Stimulated activated CD8-positive, alpha-beta memory T cell treated with anti-CD3 and anti-CD28 coated beads, Interleukin-7, amount 100 ng/mL, for 1 hour (primary cell): ENCODE measurements at regions not wholly inside any gene's neighbourhood (a gene's known extent, or its start where the extent isn't known, plus 50 kb on each side); places are given as distances from the start of the nearest gene placed in this dataset.

ENCODE experiments used
- DNase-seq, 2 donors: peaks; one replicate each; pipeline ENCODE4 v3.0.0-alpha.2; 2020; ENCODE audit warnings: low read depth in 2 of 2

DNA sequence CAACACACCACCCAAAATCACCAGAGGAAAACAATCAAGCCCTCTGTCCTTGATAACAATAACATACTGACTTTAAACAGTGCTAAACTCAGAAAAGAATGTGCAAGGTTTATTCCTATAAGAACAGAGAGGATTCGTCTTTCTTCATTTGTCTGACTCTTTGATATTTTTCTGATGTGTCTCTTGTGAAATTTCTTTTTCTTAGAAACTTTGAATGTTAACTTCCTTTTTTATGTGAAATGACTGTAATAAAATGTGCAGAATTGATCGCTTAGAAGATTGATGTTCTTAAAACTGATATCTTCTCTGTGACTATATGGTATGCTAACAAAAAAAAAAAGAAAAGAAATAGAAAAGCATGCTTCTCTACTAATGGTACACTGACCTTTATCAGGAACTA is 947.4 kb upstream of the CITED2 start:
- no peak for DNase-seq

DNA sequence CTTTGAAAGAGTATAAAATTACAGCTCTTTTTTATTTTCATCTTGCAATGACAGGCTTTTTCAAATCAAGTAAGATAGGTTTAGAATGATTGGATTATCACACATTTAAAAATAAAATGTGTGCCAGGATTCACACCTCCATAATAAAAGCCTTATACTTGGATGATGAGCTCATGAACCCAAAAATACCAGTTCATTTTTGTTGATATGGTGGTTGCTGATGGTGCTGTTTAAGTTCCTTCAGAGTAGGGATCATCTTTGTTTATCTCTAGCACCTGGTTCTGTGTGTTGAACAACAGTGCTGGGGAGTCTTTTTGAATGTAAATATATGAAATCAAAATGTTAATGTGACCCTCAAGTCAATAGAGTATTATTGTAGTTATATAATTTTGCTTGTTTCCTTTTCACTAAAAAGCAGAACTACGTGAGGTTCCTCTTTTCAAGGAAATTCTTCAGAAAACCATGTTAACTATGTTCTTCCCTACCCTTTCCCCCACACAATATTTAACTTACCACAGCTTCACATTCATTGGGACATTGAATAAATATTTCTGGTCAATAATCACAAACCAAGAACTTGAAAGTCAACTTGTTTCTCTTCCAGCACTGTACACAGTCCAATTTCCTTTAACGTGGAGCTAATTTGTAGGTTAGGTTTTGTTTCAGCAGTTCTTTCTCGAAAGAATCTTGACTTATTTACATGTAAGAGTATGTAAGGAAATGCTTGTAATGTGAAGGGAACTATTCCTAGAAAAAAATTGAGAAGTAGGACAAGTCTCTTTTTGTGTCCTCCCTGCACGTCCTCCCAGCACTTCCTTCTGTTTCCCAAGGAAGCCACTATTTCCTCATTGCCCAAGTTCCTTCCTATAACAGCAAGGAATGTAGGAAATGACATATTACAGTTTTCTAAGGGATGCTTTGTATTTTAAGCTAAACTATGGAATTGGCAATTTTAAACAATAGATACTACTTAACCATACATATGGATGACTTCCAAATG is 945.9 kb upstream of the CITED2 start:
- no peak for DNase-seq

DNA sequence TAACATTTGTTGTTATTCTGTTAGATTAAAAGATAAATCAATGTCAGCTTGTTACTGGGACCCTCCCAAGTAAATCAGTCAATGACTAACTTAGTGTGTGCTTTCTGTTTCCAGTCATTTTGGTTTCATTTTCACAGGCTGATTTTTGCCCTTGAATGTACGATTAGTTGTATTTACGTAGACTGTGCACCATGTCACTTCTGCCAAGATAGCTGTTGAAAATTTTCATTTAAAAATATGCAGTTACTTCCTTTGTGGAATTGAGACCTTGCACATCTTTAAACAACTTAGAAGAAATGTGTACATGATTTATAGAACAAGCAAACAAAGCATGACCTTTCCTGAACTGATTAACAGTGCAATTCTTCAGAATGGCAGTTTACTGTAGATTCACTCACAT is 944.8 kb upstream of the CITED2 start:
- DNase-seq: no peak

DNA sequence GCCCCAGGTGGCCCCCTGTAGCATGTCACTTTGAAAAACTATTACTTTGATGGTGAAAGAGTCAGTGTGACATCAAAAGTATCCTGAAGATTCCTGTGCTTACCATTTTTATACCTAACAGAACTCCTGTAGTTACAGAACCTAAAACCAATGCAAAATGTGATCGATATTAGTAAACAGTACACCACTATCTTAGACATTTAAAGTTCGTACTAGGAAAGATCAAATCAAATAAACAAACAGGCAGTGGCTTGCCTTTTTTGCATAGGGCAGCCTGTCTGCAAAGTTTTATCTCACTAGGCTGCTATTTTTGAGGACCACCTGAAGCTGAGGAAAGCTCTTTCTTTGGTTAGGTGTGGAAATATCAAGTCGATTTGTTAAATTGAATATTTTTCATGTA is 944.0 kb upstream of the CITED2 start:
- DNase-seq: no peak

DNA sequence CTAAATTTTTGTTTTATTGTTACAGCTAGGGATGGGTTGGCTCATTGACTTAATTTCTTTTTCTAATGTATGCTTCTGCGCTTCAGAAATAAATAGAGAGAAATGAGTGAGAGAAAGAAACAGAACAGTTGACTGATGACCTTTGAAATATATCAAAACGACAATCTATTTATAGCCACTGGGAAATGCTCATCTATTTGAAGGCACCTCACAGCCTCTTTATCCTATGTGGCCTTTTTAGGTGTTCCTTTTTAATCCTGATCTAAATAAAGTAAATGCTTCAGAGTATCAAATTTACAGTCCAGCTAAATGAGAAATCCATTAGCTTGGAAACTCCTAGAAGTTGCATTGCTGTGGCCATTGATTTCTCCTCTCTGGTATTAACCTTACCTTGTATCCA is 943.5 kb upstream of the CITED2 start:
- no peak for DNase-seq

DNA sequence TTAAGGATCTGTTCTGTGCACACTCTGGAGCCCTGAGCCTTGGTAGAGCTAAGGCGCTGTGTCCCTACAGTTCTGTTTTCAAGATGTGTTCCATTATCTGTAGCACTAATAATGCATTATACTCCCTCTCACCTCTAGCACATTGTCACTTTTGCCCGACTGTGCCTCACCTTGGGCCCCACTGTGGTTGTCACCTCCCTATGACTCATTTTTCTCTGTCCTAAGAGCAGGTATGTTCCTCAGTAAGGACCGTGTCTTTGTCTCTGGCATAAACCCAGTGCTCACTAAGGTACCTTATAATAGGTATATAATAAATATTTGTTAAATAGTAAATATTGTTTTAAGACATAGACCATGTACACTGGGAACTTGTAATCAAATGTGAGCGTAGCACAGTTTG is 942.5 kb upstream of the CITED2 start:
- DNase-seq: no peak

DNA sequence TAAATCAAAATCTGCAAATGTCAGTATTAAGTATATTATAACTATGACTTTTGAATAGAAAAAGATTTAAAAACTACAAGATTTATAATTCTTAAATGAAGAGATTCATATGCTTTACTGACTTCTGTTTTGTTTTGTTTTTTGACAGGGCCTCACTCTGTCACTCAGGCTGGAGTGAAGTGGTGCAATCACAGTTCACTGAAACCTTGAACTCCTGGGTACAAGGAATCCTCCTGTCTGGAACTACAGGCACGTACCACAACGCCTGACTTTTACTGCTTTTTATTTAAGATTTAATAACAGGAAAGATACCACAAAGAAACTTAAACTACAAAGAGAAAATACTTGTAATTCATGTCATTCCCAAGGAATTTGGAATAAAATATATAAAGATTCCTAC is 940.2 kb upstream of the CITED2 start:
- no peak for DNase-seq

DNA sequence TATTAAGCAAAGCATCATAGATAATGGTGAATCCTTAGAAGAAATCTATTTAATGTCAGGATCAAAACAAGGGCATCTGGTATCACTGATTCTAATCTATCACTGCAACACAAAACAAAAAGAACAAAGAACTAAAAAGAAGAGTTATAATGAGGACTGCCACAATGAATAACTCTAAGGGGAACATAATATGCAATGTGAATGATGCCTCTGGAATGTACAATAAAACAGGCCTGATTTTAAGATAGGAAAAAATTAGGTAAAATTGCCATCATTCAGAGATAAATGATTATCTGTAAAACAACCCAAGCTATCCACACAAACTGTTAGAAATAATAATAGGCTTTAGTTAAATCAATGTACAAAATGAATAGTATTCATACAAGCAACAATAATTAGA is 936.7 kb upstream of the CITED2 start:
- DNase-seq: no peak

DNA sequence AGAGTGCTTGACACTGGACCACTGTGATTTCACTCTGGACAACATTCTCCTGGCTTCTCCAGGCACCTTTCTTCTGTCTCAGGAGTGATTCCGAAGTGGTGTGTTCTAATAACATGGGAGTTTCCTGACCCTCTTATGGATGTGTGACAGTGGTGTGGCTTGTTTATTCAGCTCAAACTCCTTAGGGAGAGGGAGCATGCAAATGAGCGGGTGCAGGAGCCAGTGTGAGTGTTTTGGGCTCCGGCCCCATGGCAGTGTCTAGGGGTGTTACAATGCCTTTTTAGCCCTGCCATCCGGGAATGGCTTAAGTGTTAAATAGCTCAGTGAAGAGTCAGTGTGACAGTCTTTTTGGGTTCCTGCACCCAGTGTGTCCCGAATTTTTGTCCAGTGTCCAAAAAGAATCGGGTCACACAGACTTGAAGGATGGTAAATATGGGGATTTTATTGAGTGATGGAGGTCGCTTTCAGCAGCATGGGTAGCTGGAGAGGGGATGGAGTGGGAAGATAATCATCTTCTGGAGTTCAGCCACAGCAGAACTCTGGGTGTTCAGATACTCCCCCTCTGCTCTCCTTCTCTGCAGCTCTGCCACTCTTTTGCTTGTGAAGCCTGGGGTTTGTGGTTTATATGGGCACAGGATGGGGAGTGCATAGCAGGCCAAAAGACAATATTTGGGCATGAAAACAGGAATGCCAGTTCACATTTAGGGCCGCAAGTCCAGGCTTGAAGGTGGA is 928.9 kb upstream of the CITED2 start:
- no peak for DNase-seq

DNA sequence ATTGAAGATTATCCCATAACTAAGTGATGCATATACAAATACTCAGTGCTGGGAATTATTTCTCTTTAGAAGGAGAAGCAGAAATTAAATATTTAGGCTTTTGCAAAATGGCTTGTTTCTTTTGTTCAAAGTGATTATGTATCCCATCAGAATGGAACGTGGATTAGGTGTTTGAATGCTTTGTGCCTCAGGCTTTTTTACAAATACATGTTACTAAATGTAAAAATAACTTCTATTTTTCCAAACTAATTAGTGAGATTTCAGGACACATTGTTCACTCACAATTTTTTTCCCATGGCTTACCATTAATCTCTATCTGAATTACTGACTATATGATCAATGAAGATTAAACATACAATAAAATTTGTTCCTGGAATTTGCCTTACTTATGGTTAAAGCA is 925.9 kb upstream of the CITED2 start:
- no peak for DNase-seq

DNA sequence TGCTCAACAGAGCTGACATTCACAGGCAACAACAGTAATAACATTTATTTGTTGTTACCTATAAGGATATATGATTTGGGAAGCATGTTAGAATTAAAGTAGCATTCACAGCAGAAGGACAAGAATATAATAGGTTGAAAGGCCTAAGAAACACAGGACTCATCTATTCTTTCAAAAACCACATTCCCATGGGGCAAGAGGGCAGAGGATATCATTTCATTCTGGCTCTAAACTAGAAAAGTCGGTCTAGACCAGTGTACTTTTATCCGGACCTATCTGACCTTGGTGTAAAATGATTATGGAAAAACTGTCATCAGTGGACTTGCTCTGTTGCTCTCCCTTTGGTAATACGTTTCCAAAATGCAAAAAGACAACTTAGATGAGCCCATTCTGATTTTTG is 914.7 kb upstream of the CITED2 start:
- DNase-seq: no peak

DNA sequence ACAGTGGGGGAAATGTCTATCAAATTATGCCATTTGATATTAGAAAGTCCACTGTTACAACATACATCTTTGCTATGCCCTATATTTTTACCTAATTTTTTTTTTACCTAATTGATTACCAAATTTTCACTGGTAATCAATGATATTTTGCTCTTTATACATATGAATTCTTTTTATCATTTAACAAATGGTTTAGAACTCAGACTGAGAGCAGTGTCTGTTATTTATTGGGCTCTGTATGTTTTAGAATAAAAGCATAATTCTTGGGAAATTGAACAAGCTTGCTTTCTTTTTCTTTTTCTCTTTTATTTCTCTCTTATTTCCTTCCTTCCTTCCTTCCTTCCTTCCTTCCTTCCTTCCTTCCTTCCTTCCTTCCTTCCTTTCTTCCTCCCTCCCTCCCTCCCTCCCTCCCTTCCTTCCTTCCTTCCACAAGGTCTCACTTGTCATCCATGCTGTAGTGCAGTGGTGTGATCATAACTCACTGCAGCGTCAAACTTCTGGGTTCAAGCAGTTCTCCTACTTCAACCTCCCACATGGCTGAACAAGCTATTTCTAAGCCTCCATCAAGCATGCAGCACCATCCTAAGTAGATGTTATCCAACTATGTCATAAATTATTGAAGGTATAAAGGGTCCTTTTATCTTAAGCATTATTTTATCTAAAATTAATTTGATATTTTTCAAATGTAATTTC is 911.7 kb upstream of the CITED2 start:
- DNase-seq: no peak

DNA sequence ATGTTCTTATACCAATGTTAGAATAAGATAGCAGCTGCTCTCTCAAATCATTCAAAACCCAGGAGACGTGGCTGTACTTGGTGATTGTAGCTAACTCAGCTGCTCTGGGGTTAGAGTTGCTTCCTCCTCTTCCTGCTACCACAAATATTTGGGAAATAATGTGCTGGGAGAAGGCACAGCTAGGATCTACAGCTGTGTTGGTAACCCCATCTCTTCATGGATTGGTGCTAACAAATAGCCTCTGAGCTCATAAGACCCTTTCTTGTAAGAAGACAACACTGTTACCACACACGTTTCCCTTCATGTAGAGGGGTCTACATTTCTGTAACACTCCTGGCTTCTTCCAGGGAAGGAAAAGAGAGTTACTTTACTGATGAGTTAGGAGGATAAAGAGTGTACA is 911.0 kb upstream of the CITED2 start:
- no peak for DNase-seq

DNA sequence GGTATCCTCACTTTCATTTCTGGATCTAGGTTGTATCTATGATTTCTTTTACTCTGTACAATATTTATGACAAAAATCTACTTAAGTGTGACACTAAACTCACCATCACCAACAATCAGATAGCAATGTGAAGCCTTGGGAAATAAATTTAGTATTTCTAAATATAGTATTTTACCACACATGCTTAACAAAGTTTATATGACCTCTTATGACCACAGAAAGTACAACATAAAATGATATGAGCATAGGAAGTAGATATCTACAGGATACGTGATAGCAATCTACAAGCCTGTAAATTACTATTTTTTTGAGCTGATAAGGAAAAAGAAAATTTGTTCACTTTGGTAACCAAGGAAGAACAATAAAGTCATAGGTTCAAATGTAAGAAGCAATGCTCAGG is 910.4 kb upstream of the CITED2 start:
- no peak for DNase-seq

DNA sequence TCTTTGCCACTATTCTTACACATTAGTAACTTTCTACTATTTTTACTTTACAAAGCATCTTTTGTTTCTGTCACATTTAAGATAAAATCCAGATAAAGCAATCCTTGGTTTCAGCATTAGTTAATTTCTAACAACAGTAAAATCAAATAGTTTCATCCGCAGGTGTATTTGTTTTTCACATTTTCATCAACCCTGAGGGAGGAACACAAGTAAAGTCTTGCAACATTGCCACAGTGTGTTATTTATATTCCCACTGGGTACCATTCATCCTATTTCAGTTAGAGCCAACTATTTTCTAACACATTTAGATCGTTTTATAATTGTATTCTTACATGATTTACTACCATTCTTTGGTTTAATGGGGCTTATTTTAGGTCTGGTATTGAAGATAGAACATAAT is 908.7 kb upstream of the CITED2 start:
- no peak for DNase-seq

DNA sequence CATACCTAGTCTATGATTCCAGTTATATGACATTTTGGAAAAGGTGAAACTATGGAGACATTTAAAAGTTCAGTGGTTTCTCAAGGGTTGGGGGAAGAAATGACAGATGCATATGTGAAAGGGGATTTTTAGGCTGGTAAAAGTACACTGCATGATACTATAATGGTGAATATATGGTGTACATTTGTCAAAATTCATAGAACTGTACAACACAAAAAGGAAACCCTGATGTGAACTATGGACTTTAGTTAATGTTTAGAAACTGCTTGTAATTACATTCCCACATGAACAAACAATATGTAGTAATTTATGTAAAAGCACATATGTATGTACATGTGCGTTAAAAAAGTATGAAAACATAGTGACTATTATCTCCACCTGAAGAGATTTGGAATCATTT is 907.3 kb upstream of the CITED2 start:
- DNase-seq: no peak

DNA sequence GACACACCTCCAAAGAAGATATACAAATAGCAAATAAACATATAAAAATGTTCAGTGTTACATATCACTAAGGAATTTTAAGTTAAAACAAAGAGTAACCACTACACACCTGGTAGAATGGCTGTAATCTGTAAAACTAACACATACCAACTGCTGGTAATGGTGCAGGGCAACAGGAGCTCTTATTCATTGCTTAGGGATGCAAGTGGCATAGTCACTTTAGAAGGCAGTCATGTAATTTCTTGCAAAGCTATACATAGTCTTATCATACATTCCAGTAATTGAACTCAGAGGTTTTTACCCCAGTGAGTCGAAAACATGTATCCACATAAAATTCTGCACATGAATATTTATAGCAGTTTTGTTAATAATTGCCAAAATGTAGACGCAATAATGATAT is 906.8 kb upstream of the CITED2 start:
- DNase-seq: no peak

DNA sequence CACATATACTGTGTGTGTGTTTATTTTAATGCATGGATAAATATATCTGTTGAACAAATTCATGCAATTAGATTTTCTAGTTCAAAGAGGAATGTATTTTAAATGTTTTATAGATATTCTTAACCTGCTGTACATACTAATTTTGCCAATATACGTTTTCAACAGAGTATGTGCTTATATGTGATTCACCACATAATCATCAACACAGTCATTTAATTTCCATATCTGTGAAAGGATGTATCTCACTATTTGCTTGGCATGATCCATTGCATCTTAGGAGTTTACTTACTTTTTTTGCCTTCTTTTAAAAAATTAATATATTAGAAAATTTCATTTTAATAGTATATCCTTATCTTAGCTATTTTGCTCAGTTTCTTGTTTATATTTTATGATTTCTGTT is 902.3 kb upstream of the CITED2 start:
- DNase-seq: no peak

DNA sequence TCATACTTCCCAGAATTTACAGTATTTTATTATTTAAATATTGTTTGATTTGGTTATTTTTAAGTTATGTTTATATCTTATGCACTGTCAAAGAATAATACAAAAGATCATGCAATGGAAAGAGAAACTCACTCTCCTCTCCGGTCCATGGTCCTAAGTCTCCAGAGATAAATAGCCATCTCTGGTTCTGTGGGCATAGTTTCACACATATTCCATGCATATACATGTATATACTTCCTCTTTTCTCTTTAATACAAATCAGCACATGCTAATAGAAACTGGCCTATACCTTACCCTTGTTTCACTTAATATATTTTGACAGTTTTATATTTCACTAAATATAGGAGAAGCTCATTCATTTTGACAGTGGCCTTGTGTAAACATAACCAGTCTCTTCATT is 901.7 kb upstream of the CITED2 start:
- DNase-seq: no peak

DNA sequence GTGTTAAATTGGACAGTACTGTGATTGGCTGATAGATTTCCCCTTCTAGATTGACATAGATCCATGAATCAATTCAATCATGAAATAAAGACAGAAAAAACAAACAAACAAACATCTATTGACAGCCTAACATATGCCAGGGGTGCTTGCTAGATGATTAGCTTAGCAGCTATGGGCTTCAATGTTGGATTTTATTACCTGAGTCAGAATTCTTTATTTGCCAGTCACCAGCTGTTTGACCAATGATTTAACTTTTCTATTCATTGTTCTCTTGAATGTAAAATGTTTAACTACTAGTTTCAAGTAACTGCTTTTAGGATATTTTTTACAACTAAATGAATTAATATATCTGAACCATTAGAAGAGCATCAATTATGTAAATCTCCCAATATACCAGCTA is 901.3 kb upstream of the CITED2 start:
- DNase-seq: no peak

DNA sequence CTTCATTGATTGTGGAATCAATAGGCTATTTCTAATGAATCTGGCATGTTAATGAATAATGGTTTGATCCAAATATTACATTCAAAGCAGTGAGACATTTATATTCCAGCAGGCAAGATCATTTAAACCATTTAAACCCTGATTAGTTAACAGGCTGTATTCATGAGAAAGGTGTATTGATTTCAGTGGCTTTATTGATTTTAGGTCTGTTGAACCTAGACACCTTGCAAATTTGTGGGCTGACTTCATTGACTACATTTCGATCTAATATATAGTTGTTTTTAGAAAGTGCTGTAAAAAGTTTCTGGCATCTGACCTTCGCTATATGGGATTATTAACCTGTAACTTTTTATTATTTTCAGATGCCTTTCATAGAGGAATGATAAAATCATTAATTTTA is 900.1 kb upstream of the CITED2 start:
- DNase-seq: no peak

DNA sequence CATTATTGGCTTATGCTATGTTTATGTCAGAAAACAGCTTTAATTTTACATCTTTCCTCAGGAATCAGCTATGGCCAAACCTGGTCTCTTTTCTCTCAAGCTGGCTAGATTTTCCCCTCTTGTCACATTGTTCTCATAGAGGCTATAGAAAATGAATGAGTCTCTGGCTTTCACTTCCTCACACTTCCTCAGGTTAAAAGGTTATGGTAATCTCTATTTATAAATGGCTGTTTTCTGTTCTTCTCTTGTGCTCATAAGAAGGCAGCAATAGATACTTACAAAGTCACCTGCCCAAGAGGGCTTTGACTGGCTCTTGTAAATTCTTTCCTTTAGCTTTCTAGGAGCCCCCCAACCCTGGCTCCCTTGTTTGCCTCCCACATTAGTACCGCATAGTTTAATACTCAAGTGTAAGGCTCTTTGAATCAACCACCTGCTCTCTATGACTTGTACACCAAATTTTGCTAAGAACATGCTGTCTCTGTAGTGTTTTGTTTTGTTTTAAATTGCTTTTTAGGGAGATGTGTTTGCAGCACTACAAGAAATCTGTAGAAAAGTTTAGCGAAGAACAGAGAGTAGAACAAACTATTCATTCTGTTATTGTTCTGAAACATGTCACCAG is 897.4 kb upstream of the CITED2 start:
- no peak for DNase-seq
